ENCODE measurements at regions not wholly inside any gene's neighbourhood (a gene's known extent, or its start where the extent isn't known, plus 50 kb on each side); places are given as distances from the start of the nearest gene placed in this dataset.

DNA sequence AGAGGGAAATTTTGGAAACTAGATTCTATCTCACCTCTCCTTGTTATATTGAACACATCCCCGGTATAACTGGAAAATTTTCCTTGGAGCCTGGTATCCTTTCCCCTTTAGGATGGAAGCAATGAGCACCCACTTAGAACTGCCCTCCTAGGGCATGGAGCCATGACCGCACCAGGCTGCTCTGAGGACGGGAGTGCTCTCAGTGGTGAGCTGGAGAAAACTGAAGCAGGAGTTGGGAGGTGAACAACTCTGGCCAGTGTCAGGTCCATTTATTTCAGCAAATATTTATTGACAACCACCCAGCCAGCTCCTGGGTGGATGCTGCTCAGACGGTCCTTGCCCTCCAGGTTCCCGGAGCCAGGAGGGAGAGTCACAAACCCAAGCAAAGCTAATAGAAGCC is 278.1 kb downstream of the WDR11 start:
- H3K4me3 Mint-ChIP-seq: no peak overlapping the region
- no peaks in the 10 kb centered on the region for H3K4me1 Mint-ChIP-seq
- peak overlapping the region; percentile 18; the same call in 1 of the 2 replicates for H2AFZ ChIP-seq

More for the DNA sequence above, 278.1 kb downstream of the WDR11 start:
- no peaks in the 10 kb centered on the region for H4K20me1 ChIP-seq (replicated peaks; ENCODE audit: insufficient read depth)
- no peak overlapping the region for H3K4me2 ChIP-seq
- no peak overlapping the region for H3K4me3 ChIP-seq
- no peak for DNase-seq (ENCODE audit: low spot score)
- ATAC-seq: no peak
- H3K27me3 Mint-ChIP-seq (ENCODE audit: insufficient read depth, low read depth, poor library complexity): peaks cover 3% of the 10 kb centered on the region
- H3K27ac Mint-ChIP-seq: no peak overlapping the region
- no peak overlapping the region for H3K27ac ChIP-seq (ENCODE audit: low read depth)
- H3K79me2 ChIP-seq (replicated peaks; ENCODE audit: insufficient read depth): no peaks in the 10 kb centered on the region
- H3K4me1 ChIP-seq (ENCODE audit: insufficient read depth): no peaks in the 10 kb centered on the region
- no peaks in the 10 kb centered on the region for H3K9me2 ChIP-seq (ENCODE audit: insufficient read depth)
- no peaks in the 10 kb centered on the region for H3K36me3 Mint-ChIP-seq (ENCODE audit: low read depth)
- no peaks in the 10 kb centered on the region for H3K27me3 ChIP-seq (ENCODE audit: insufficient read depth)
- H3F3A ChIP-seq (replicated peaks; ENCODE audit: low read depth): no peaks in the 10 kb centered on the region
- H3K36me3 ChIP-seq (ENCODE audit: insufficient read depth): no peaks in the 10 kb centered on the region
- H3K9me3 Mint-ChIP-seq: no peaks in the 10 kb centered on the region
- TF ChIP-seq STAT1 (IDR thresholded peaks at IDR 0.05; ENCODE audit: unreplicated experiment) (no peak), ZNF331 (CRISPR knock-in tag; IDR thresholded peaks at IDR 0.05; ENCODE audit: low read depth) (no peak), JUNB (IDR thresholded peaks at IDR 0.05; ENCODE audit: unreplicated experiment) (no peak), CREB1 (CRISPR knock-in tag; IDR thresholded peaks at IDR 0.05; ENCODE audit: low read depth) (no peak), NANOG (IDR thresholded peaks at IDR 0.05; ENCODE audit: borderline replicate concordance) (no peak), POLR2AphosphoS5 (IDR thresholded peaks at IDR 0.05; ENCODE audit: low read depth) (no peak), EZH2phosphoT487 (IDR thresholded peaks at IDR 0.05; ENCODE audit: unreplicated experiment) (no peak), ZNF114 (CRISPR knock-in tag; IDR thresholded peaks at IDR 0.05) (no peak), REST (IDR thresholded peaks at IDR 0.05; ENCODE audit: unreplicated experiment) (no peak), EZH2 (IDR thresholded peaks at IDR 0.05; ENCODE audit: low read depth, unreplicated experiment) (no peak), ETS1 (IDR thresholded peaks at IDR 0.05) (no peak)
- TF ChIP-seq, protein P1, sequence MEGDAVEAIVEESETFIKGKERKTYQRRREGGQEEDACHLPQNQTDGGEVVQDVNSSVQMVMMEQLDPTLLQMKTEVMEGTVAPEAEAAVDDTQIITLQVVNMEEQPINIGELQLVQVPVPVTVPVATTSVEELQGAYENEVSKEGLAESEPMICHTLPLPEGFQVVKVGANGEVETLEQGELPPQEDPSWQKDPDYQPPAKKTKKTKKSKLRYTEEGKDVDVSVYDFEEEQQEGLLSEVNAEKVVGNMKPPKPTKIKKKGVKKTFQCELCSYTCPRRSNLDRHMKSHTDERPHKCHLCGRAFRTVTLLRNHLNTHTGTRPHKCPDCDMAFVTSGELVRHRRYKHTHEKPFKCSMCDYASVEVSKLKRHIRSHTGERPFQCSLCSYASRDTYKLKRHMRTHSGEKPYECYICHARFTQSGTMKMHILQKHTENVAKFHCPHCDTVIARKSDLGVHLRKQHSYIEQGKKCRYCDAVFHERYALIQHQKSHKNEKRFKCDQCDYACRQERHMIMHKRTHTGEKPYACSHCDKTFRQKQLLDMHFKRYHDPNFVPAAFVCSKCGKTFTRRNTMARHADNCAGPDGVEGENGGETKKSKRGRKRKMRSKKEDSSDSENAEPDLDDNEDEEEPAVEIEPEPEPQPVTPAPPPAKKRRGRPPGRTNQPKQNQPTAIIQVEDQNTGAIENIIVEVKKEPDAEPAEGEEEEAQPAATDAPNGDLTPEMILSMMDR (conservative IDR thresholded peaks at IDR 0.05; ENCODE audit: low read depth in 2 of 2): no peak
- TF ChIP-seq, protein P2, sequence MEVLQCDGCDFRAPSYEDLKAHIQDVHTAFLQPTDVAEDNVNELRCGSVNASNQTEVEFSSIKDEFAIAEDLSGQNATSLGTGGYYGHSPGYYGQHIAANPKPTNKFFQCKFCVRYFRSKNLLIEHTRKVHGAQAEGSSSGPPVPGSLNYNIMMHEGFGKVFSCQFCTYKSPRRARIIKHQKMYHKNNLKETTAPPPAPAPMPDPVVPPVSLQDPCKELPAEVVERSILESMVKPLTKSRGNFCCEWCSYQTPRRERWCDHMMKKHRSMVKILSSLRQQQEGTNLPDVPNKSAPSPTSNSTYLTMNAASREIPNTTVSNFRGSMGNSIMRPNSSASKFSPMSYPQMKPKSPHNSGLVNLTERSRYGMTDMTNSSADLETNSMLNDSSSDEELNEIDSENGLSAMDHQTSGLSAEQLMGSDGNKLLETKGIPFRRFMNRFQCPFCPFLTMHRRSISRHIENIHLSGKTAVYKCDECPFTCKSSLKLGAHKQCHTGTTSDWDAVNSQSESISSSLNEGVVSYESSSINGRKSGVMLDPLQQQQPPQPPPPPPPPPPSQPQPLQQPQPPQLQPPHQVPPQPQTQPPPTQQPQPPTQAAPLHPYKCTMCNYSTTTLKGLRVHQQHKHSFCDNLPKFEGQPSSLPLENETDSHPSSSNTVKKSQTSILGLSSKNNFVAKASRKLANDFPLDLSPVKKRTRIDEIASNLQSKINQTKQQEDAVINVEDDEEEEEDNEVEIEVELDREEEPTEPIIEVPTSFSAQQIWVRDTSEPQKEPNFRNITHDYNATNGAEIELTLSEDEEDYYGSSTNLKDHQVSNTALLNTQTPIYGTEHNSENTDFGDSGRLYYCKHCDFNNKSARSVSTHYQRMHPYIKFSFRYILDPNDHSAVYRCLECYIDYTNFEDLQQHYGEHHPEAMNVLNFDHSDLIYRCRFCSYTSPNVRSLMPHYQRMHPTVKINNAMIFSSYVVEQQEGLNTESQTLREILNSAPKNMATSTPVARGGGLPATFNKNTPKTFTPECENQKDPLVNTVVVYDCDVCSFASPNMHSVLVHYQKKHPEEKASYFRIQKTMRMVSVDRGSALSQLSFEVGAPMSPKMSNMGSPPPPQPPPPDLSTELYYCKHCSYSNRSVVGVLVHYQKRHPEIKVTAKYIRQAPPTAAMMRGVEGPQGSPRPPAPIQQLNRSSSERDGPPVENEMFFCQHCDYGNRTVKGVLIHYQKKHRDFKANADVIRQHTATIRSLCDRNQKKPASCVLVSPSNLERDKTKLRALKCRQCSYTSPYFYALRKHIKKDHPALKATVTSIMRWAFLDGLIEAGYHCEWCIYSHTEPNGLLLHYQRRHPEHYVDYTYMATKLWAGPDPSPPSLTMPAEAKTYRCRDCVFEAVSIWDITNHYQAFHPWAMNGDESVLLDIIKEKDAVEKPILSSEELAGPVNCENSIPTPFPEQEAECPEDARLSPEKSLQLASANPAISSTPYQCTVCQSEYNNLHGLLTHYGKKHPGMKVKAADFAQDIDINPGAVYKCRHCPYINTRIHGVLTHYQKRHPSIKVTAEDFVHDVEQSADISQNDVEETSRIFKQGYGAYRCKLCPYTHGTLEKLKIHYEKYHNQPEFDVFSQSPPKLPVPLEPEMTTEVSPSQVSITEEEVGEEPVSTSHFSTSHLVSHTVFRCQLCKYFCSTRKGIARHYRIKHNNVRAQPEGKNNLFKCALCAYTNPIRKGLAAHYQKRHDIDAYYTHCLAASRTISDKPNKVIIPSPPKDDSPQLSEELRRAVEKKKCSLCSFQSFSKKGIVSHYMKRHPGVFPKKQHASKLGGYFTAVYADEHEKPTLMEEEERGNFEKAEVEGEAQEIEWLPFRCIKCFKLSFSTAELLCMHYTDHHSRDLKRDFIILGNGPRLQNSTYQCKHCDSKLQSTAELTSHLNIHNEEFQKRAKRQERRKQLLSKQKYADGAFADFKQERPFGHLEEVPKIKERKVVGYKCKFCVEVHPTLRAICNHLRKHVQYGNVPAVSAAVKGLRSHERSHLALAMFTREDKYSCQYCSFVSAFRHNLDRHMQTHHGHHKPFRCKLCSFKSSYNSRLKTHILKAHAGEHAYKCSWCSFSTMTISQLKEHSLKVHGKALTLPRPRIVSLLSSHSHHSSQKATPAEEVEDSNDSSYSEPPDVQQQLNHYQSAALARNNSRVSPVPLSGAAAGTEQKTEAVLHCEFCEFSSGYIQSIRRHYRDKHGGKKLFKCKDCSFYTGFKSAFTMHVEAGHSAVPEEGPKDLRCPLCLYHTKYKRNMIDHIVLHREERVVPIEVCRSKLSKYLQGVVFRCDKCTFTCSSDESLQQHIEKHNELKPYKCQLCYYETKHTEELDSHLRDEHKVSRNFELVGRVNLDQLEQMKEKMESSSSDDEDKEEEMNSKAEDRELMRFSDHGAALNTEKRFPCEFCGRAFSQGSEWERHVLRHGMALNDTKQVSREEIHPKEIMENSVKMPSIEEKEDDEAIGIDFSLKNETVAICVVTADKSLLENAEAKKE (CRISPR knock-in tag; IDR thresholded peaks at IDR 0.05): no peak

All from GM23338 (cell line).